Central memory CD4-positive, alpha-beta T cell (primary cell): ENCODE measurements at regions not wholly inside any gene's neighbourhood (a gene's known extent, or its start where the extent isn't known, plus 50 kb on each side); places are given as distances from the start of the nearest gene placed in this dataset.

Source experiments
- DNase-seq: peaks from one replicate; pipeline ENCODE4 v3.0.0; 2022

GRCh38 chr13:72097568-72097967 lies 230.6 kb upstream of the DACH1 start:
- no peak for DNase-seq

DNA sequence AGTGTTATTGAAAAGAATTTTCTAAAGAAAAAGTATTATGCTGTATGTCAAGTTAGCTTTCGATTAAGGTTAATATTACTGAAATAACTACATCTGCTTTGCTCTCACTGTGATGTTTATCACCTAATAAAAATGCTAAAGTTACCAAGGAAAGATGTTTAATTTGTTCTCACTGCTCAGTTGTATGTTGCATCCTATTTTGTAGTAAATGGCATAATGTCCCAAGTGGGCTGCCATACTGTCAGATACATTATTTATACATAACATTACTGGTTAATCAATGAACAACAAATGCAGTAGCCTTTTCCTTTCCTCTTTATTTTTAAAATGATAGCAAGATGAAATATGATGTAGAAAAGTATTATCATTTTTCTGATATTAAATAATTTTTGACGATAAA lies 226.3 kb upstream of the DACH1 start:
- no peak for DNase-seq

DNA sequence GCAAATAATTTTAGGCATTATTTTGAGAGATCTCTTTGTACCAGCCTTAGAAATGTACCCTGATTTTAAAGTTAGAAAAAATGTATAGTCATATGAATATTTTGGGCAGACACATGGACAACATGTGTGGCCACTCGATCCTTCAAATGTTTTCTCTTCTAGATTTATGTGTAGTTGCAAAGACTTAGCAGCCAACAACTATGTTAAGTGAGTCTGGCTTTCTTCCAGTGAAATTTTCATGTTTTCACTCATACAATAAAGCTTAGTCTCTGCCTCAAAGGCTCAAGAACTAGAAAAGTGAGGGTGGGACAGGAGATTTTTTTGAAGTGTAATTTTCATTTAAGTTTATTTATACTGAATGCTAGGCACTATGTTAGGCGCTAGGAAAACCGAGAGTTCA lies 207.7 kb upstream of the DACH1 start:
- DNase-seq, result no peak

DNA sequence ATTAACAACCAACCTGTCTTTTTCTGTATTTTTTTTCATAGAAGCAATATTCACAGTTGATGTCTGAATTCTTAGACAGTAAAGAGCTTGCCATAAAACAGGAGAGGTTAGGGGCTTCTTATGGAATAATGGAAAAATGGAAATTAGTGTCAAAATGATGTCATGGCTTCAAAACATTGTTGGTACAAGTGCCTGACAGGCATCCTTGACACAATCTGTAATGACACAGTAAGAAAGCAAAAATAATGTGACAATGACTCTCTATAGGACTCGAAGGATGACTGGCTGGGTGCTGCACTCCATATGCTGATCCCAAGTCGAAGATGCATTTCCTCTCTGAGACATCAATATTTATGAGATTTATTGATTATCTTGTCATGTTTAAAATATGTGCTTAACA lies 205.3 kb upstream of the DACH1 start:
- DNase-seq, result no peak

DNA sequence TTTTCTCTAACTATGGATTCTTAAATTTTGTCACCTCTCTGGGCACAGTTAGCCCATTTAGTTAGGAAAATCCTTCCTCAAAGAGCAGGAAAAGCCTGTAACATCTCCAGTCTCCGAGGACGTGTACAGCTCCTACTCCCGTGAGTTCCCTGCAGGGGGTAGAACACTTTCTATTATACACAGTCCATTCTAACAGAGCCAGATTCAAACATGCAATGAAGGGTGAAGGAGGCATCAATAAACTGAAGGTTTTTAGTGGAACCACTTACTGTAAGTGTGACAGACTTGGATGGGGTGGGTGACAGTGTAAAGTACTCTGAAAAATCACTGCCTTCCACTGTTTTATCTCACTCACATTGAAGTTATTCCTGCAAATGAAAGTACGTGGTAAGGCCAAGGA lies 204.7 kb upstream of the DACH1 start:
- no peak for DNase-seq

- no peak for DNase-seq
Observed at GRCh38 chr13:72062566-72062965, 195.6 kb upstream of the DACH1 start.

DNA sequence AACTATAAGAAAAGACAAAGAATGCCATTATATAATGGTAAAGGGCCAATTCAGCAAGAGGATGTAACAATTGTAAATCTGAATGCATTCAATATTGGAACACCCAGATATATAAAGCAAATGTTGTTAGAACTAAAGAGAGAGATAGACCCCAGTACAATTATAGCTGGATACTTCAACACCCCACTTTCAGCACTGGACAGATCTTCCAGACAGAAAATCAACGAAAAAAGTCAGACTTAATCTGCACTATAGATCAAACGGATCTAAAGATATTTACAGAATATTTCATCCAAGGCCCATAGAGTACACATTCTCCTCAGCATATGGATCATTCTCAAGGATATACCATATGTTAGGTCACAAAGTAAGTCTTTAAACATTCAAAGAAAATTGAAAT lies 194.6 kb upstream of the DACH1 start:
- DNase-seq, result no peak

DNA sequence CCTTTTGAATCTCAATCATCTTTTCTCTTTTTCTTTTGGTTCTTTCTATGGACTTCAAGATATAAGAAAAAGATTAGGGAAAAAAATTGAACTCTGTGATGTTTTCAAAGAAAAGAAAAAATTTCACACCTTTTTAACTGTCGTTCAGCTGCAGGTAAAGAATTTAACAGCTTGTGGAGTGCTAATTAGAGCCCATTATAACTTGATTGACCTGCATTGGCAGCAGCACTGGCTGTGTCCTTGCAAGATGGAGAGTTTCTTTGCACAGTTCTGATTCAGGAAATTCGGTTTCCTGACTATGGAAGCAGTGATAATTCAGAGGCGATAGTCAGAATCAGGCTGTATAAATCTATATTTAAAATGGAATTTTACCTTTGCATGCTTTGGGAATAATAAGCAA lies 183.2 kb upstream of the DACH1 start:
- no peak for DNase-seq

DNA sequence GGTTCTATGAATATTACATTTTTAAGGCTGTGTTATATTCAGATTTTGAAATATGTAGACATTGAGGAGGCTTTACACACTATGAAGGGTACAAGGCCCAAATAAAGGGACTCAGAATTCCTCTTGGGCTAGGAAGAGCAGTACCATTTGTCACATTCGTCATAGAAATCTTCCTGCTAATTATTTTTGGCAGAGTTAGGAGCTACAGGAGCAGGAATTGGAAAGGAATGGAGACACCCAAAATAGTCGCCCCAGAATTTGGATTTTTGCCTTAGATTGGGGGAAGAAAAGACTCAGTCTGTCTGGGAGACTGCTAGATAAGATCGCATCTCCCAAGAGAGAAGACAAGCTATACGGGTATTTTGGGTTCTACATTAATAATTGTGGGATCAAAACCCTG lies 176.4 kb upstream of the DACH1 start:
- no peak for DNase-seq

DNA sequence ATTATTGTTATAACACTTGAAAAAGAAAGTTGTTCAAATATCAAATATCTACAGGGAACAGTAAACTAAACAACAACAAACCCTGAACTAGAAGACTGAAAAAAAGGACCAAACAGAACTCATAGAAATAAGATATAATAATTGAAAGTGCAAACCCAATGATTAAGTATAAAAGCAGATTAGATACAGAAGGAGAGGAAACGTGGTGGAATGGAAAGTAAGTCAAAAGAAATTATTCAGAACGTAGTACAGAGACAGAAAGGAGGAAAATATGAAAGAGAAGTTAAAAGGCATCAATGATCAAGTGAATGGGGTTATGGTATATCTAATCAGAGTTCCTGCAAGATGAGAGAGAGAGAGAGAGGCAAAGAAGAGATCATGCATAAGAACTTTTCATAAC lies 174.2 kb upstream of the DACH1 start:
- DNase-seq, result no peak

- DNase-seq, result no peak
Observed at GRCh38 chr13:72039126-72039525, 172.1 kb upstream of the DACH1 start.

DNA sequence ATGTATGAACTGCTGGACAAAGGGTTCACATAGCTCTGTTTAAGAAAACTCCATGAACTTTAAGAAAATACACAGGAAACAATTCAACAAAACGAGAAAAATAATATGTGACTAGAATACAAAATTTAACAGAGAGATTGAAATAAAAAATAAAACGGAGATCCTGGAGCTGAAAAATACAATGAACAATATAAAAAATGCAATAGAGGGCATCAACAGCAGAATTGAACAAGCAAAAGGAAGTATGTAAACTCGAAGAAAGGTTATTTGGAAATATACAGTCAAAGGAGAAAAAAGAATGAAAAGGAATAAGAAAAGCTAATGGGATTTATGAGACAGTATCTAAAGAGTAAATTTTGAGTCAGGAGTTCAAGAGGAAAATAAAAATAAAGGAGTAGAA lies 163.0 kb upstream of the DACH1 start:
- no peak for DNase-seq

- no peak for DNase-seq
Observed at GRCh38 chr13:72025836-72026235, 158.8 kb upstream of the DACH1 start.

DNA sequence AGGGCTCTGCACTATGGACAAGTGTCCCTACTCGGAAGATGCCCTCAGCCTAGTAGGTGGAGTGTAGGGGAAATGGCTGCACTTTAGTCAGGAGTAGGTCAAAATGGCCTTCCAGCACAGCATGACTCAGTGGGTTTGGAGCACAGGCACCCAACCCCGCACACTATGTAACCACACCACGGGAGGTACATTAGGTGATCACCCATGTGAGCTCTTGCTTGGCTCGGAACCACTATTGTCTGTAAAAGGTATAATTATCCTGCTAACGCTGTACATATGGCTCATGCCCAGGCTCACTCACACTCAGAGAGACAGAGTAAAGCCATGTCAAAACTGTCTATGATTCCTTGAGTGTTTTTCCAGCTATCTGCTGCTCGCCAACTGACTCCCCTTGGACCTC lies 156.9 kb upstream of the DACH1 start:
- DNase-seq, result no peak

DNA sequence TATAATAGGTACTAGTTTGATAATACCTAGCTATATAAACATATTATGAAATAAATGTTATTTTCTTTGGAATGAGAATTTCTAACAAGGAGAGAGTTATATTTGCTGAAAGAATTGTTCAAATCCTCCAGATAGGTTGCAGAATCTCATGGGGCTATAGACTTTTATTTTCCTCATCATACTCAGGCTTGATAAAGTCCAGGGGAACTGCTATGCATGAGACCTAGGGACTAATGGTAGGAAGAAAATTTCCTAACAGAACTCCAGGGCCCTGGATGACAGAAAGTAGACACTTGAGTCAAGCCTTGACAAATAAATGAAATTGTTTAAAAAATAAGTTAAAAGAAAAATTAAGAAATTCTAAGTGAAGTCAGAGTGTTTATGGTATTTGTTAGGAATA lies 138.5 kb upstream of the DACH1 start:
- DNase-seq, result no peak

DNA sequence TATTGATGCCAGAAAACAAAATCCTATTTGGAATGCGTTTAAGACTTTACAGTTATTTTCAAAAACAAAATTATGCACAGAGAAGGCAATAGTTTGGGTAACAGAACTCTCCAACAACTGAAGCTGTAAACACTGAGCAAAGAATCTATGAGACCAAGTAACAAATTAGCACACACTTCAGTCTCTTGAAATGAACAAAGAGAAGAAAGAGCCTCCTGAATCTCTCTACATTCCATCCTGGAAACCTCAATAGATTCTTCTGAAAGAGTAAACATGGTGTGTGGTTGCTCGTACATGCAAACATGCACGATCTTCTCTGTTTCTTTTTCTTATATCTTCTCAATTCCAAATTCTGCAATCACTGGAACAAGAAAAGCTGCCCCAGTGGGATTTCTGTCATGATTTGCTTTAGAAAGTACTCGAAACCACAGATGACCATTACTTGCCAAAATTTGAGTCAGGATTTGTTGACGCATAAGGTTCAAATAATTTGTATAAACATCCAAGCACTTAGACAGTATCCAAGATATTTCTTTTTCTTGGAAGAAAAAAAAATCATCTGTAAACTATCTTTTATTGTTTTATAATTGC lies 137.9 kb upstream of the DACH1 start:
- no peak for DNase-seq

DNA sequence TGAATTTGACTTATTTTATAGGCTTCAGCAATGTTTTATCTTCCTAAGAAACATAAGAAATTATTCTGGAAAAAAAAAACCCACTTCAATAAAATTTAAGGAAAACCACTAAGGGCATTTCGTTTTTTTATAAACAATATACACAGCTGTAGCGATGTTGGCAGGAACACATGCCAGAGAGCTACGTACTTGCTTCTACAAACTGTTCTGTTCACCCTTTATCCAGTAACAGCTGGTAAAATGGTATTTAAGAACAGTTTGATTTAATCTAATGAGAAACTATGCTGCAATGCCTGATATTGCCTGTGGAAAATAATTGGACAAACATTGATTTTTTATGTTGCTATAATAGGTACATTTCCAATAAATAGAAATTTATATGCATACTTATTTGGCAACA lies 137.2 kb upstream of the DACH1 start:
- no peak for DNase-seq

DNA sequence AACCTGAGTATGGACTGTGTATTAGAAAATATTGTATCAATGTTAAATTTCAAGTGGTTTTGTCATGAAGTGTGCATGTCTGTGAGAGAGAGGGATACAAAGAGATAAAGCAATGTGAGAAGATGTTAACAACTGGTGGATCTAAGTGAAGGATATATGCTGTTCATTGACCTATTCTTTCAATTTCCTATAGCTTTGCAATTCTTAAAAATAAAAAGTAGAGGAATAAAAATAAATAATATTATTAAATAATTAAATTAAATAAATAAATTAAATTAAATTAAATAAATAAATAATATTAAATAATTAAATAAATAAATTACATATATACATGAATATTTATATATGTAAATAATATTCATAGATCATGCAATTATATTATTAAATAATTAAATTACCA lies 131.2 kb upstream of the DACH1 start:
- no peak for DNase-seq

DNA sequence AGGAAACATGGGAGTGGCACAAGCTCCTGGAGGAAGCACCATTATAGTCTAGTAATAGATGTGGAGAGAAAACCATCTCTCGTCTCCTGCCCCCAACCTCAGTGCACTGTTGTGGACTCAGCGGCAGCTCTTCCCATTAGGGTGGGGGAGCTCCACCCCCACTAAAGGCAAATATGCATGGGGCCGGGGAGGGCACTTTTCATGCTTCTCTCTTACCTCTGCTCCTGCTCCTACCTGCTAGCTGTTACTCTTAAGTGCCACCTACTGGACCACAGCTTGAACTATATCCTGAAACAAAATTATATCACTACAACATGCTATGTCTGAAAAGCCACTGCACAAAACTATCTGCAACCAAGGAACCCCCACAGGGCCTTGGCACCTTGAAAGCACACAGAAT lies 112.6 kb upstream of the DACH1 start:
- no peak for DNase-seq

DNA sequence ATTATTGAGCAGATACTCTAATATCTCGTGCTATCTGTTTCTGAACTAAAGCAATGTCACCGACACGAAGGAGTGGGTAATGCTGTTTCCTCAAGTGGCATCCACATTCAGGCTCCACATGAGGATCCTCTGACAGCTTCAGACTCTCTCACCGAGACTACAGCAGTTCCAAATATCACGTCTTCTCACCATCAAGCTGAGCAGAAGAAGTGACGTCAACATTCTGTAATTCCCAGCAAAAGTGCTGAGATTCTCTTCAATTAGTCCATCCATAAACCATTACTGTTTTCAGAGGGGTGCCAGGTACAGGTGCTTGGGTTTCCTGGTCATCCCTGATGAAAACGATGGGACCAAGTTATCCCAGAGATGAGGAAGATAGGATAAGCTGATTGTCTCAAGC lies 110.0 kb upstream of the DACH1 start:
- no peak for DNase-seq

DNA sequence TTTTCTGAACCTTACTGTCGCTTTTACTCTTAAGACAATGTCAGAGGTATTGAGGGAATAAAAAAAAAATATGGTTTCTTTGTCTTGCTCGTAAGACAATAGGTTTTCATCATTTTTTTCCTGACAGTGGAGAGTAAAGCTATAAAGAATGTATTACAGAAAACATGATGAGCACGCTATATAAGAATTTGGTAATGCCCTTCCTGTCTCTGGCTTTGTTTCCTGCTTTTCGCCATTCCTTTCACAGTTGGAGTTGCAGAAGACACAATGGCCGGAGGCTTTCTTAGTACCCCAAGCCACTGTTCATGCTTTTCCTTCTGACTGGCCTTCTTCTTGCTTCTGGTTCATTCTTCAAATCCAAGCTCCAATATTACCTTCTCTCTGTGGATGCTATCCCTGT lies 101.0 kb upstream of the DACH1 start:
- DNase-seq, result no peak

DNA sequence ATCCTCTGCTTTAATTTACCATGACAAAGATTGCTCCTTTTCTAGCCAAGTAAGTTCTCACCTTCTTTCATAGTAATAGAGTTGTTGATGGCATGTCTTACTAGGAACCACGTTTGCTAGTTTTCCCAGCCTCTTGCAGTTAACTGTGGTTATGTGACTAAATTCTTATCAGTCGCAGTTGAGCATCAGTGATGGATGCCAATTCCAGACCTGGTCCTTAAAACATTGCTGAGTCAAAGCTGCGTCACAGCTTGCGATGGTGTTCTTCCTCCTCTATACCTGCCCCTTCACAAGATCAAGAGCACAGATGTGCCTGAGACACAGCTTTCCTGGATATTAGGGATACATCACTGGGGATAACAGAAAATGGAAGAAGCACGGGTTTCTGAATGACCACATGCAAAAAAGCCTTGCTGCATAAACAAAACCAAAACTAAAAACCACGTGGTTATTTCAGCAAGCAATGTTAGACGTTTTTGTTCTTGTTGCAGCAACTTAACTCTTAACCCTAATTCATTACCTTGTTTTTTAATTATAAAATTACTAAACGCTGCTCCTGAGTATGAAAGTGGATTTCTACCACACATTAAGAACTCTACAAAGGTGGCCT lies 97.6 kb upstream of the DACH1 start:
- DNase-seq, result no peak

DNA sequence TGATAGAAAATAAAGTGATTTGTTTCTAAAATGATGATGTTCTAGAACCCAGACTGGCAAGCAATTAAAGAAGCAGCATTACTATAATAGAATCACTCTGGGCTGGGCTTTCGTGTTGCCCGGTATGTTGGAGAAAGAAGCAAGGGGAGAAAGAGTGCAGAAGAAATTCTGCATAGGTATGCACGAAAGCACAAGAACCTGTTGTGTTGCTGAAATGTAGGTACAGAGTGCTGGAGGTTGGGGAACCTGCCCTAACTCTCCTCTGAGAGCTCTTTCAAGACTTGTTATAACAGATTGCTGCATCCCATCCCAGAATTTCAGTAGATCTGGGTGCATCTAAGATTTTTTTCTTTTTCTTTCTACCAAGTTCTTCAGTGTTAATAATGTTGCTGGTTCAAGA lies 95.7 kb upstream of the DACH1 start:
- DNase-seq, result no peak

GRCh38 chr13:71962126-71962525 lies 95.1 kb upstream of the DACH1 start:
- no peak for DNase-seq

- DNase-seq, result no peak
Observed at GRCh38 chr13:71949441-71949840, 82.4 kb upstream of the DACH1 start.

DNA sequence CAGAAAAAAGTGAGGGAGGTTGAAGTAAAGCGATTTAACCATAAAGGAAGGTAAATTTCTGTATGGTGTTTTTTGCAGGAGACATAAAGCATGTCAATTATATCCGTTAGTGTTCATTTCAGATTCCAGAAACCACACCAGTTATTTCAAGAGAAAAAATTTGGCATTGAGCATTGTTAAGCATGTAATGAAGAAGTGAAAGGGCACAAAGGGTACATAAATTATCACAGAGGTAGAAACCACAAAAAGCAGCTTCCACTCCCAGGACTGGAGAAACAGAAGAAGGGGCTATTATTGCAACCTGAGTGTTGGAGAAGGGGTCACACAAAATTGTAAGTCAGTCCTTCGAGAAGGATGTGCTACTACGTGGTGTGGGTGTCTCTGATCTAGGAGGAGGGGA lies 72.2 kb upstream of the DACH1 start:
- no peak for DNase-seq
